ENCODE measurements at regions not wholly inside any gene's neighbourhood (a gene's known extent, or its start where the extent isn't known, plus 50 kb on each side); places are given as distances from the start of the nearest gene placed in this dataset.
A peak's percentile ranks its signal among the peaks of the same experiment; 100 is the strongest.
"Not testable (repeated sequence)": the region's sequence is repeated elsewhere in the genome, so short reads cannot be mapped to it uniquely, and the experiment has no call there.

DNA sequence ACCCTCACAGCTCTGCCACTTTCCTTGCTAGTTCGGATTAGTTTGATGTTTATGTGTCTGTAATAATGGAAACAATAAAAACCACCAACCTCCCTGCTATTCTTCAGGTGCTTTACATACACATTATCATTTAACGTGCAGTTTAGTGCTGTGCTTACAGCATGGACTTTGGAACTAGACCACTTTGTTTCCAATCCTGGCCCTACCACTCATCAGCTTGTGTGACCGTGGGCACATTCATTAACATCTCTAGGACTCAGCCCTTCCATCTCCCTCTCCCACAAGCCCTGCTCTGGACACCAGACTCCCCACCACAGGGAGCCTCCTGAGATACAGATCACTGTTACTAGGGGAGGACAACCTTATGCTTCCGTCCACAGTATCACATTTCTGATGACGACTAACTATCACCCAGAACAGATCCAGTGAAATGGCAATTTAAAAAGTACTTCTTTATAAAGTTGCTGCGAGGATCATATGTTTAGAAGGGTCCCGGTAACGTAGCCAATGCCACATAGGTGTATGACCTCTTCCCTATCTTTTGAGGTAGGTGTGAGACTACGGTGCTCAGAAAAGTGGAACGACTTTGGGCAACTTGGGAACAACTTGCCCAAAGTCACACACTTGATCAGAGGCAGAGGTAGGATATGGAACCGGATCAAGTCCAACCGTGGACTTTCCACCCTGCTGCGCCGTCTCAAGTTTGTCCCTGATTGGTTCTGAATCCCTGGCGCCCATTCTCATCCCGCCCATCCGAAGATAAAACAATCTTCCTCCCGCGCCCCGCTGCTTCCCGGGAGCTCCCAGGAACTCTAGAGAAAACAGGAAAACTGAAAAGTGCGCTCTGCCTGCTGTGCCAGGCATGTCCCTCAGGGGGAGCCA is 132.4 kb upstream of the NIPBL start:
- Histone ChIP-seq H3K27me3 (ENCODE audit: low read length) (no peaks in the 10 kb centered on the region), H3K9ac (ENCODE audit: low read length) (peak overlapping the region; percentile 37), H3K9me3 (ENCODE audit: insufficient read depth, low read length) (no peaks in the 10 kb centered on the region), H3K4me2 (ENCODE audit: low read depth, low read length, poor library complexity, severe bottlenecking) (peak overlapping the region; percentile 57), H4K20me1 (ENCODE audit: low read depth, low read length) (no peaks in the 10 kb centered on the region), H3K79me2 (ENCODE audit: insufficient read depth, low read length) (no peaks in the 10 kb centered on the region), H3K36me3 (ENCODE audit: low read length) (no peaks in the 10 kb centered on the region), H3K27ac (ENCODE audit: low read depth, low read length) (no peak overlapping the region), H3K4me3 (ENCODE audit: insufficient read depth, low read length, poor library complexity, severe bottlenecking) (peak overlapping the region; percentile 40), H3K9me2 (replicated peaks; ENCODE audit: insufficient read depth, low read length) (no peaks in the 10 kb centered on the region), H3F3A (ENCODE audit: insufficient read depth) (no peaks in the 10 kb centered on the region), H2AFZ (ENCODE audit: low read depth, low read length, severe bottlenecking) (peak overlapping the region; percentile 29)
- TF ChIP-seq, protein P1, sequence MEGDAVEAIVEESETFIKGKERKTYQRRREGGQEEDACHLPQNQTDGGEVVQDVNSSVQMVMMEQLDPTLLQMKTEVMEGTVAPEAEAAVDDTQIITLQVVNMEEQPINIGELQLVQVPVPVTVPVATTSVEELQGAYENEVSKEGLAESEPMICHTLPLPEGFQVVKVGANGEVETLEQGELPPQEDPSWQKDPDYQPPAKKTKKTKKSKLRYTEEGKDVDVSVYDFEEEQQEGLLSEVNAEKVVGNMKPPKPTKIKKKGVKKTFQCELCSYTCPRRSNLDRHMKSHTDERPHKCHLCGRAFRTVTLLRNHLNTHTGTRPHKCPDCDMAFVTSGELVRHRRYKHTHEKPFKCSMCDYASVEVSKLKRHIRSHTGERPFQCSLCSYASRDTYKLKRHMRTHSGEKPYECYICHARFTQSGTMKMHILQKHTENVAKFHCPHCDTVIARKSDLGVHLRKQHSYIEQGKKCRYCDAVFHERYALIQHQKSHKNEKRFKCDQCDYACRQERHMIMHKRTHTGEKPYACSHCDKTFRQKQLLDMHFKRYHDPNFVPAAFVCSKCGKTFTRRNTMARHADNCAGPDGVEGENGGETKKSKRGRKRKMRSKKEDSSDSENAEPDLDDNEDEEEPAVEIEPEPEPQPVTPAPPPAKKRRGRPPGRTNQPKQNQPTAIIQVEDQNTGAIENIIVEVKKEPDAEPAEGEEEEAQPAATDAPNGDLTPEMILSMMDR (IDR thresholded peaks at IDR 0.05; ENCODE audit: insufficient read depth, low read length, poor library complexity, severe bottlenecking) = peak; percentile 54
- TF ChIP-seq EZH2phosphoT487 (conservative IDR thresholded peaks at IDR 0.05; ENCODE audit: low read length) = no peak

DNA sequence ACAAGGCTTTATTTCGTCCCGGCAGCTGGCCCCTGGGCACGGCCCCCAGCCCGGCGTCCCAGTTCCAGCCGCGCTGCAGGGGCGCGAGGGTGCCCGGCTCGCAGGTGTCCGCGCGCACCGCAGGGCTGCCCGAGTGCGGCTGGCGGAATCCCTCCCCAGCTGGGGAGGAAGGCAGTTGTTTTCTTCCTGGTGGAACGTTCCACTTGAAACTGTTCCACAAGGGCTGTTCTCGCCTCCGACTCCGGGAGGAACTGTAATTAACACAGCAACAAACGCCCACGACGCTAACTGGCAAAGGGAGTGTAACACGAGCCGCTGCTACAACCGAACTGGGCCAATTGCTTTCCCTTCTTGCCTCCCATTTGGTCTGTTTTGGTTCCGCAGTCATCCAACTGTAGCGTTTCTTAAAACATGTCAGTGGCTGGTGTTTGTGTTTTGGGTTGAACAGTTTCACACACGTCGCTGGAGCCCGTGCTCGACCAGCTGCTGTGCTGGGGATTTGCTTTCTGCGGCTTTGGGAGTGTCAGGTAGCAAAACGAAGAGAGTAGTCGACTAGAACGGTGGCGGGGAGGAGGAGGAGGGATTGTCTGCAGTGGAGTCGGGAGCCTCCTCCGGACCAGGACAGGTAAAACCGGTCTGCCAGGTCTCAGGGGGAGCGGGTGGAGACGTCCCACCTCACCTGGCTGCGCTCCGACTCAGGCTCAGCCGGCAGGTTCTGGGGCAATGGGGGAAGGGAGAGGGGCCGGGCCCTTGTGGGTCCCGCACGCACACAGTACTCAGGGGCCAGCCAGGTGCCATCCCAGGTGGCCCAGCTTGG is 131.6 kb upstream of the NIPBL start:
- no peaks in the 10 kb centered on the region for H3K36me3 ChIP-seq (ENCODE audit: low read length)
- H3K4me2 ChIP-seq (ENCODE audit: low read depth, low read length, poor library complexity, severe bottlenecking) = peak overlapping the region; percentile 57
- TF ChIP-seq, protein P1 (IDR thresholded peaks at IDR 0.05; ENCODE audit: insufficient read depth, low read length, poor library complexity, severe bottlenecking) = no peak
- TF ChIP-seq EZH2phosphoT487 (conservative IDR thresholded peaks at IDR 0.05; ENCODE audit: low read length) = 0 out of 2 replicates have a peak, but pooled peaks have one; percentile 6
- no peaks in the 10 kb centered on the region for H3K9me3 ChIP-seq (ENCODE audit: insufficient read depth, low read length)
- H3K27me3 ChIP-seq (ENCODE audit: low read length) = no peaks in the 10 kb centered on the region
- no peaks in the 10 kb centered on the region for H4K20me1 ChIP-seq (ENCODE audit: low read depth, low read length)
- H3F3A ChIP-seq (ENCODE audit: insufficient read depth) = no peaks in the 10 kb centered on the region
- peak overlapping the region; percentile 37 for H3K9ac ChIP-seq (ENCODE audit: low read length)
- H3K79me2 ChIP-seq (ENCODE audit: insufficient read depth, low read length) = no peaks in the 10 kb centered on the region
- H3K27ac ChIP-seq (ENCODE audit: low read depth, low read length) = no peak overlapping the region
- H2AFZ ChIP-seq (ENCODE audit: low read depth, low read length, severe bottlenecking) = peak overlapping the region; percentile 29
- no peaks in the 10 kb centered on the region for H3K9me2 ChIP-seq (replicated peaks; ENCODE audit: insufficient read depth, low read length)
- peak overlapping the region; percentile 40 for H3K4me3 ChIP-seq (ENCODE audit: insufficient read depth, low read length, poor library complexity, severe bottlenecking)

DNA sequence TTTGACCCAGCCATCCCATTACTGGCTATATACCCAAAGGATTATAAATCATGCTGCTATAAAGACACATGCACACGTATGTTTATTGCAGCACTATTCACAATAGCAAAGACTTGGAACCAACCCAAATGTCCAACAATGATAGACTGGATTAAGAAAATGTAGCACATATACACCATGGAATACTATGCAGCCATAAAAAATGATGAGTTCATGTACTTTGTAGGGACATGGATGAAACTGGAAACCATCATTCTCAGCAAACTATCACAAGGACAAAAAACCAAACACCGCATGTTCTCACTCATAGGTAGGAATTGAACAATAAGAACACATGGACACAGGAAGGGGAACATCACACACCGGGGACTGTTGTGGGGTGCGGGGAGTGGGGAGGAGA is 128.8 kb upstream of the NIPBL start:
- H3K27me3 ChIP-seq (ENCODE audit: low read length); H3K4me2 ChIP-seq (ENCODE audit: low read depth, low read length, poor library complexity, severe bottlenecking); H3K79me2 ChIP-seq (ENCODE audit: insufficient read depth, low read length); H3K36me3 ChIP-seq (ENCODE audit: low read length); H4K20me1 ChIP-seq (ENCODE audit: low read depth, low read length); H3K27ac ChIP-seq (ENCODE audit: low read depth, low read length); H3K9me2 ChIP-seq (replicated peaks; ENCODE audit: insufficient read depth, low read length); H3K9me3 ChIP-seq (ENCODE audit: insufficient read depth, low read length); H3F3A ChIP-seq (ENCODE audit: insufficient read depth); H2AFZ ChIP-seq (ENCODE audit: low read depth, low read length, severe bottlenecking); H3K4me3 ChIP-seq (ENCODE audit: insufficient read depth, low read length, poor library complexity, severe bottlenecking); H3K9ac ChIP-seq (ENCODE audit: low read length): not testable (repeated sequence)
